Loucy (cell line): ENCODE measurements at regions not wholly inside any gene's neighbourhood (a gene's known extent, or its start where the extent isn't known, plus 50 kb on each side); places are given as distances from the start of the nearest gene placed in this dataset.

Experiments
- H2AFZ ChIP-seq: fragments of 200-600 bp; sonication (generic); 2 replicates; pipeline ENCODE4 v1.6.0; 2016; ENCODE audit warnings: antibody characterized with exemption, mild to moderate bottlenecking, low read length, moderate library complexity
- H3F3A ChIP-seq: fragments of 200-600 bp; 2 replicates; pipeline ENCODE4 v1.6.0; 2016; ENCODE audit warnings: antibody characterized with exemption, low read depth, mild to moderate bottlenecking
- H3K27me3 ChIP-seq: fragments of 200-600 bp; sonication (generic); 2 replicates; pipeline ENCODE4 v1.6.1; 2014; ENCODE audit warnings: low read length, mild to moderate bottlenecking; ENCODE audit not compliant: insufficient read depth, poor library complexity, severe bottlenecking
- H3K36me3 ChIP-seq: fragments of 200-600 bp; sonication (generic); 2 replicates; pipeline ENCODE4 v1.6.1; 2016; ENCODE audit warnings: low read length; ENCODE audit not compliant: insufficient read depth
- H3K4me1 ChIP-seq: fragments of 200-600 bp; sonication (generic); 2 replicates; pipeline ENCODE4 v1.5.1; 2014; ENCODE audit warnings: low read length, mild to moderate bottlenecking; ENCODE audit not compliant: insufficient read depth, poor library complexity, severe bottlenecking
- H3K4me2 ChIP-seq: fragments of 200-600 bp; sonication (generic); 2 replicates; pipeline ENCODE4 v1.6.0; 2014; ENCODE audit warnings: antibody characterized with exemption, low read length, low read depth, mild to moderate bottlenecking; ENCODE audit not compliant: poor library complexity, severe bottlenecking
- H3K4me3 ChIP-seq: fragments of 200-600 bp; sonication (generic); 2 replicates; pipeline ENCODE4 v1.5.1; 2014; ENCODE audit warnings: low read length, mild to moderate bottlenecking, mixed read lengths; ENCODE audit not compliant: poor library complexity, severe bottlenecking
- H3K79me2 ChIP-seq: fragments of 200-600 bp; sonication (generic); 2 replicates; pipeline ENCODE4 v1.6.1; 2014; ENCODE audit warnings: low read length; ENCODE audit not compliant: insufficient read depth
- H3K9ac ChIP-seq: fragments of 200-600 bp; sonication (generic); 2 replicates; pipeline ENCODE4 v1.6.0; 2014; ENCODE audit warnings: mild to moderate bottlenecking, low read depth, low read length, moderate library complexity; ENCODE audit not compliant: poor library complexity, severe bottlenecking
- H3K9me2 ChIP-seq: fragments of 200-600 bp; sonication (generic); replicated peaks from 2 replicates; pipeline ENCODE4 v1.6.1; 2016; ENCODE audit warnings: low read depth, low read length, mixed read lengths
- H3K9me3 ChIP-seq: fragments of 200-600 bp; sonication (generic); 2 replicates; pipeline ENCODE4 v1.6.1; 2014; ENCODE audit warnings: mild to moderate bottlenecking, antibody characterized with exemption, low read length, low read depth; ENCODE audit not compliant: insufficient read depth
- H4K20me1 ChIP-seq: fragments of 200-600 bp; sonication (generic); 2 replicates; pipeline ENCODE4 v1.6.0; 2014; ENCODE audit warnings: antibody characterized with exemption, low read length, mild to moderate bottlenecking; ENCODE audit not compliant: insufficient read depth, poor library complexity, severe bottlenecking
- EZH2phosphoT487 ChIP-seq: fragments of 200-600 bp; IDR thresholded peaks from 2 replicates; pipeline ENCODE4 v1.6.1; 2018; ENCODE audit warnings: antibody characterized with exemption, mild to moderate bottlenecking, moderate library complexity, borderline replicate concordance
- TF ChIP-seq, protein P1 (sequence below): fragments of 200-600 bp; sonication (generic); conservative IDR thresholded peaks from 2 replicates; pipeline ENCODE4 v1.5.1; 2014; ENCODE audit warnings: mild to moderate bottlenecking, antibody characterized with exemption, low read length

DNA sequence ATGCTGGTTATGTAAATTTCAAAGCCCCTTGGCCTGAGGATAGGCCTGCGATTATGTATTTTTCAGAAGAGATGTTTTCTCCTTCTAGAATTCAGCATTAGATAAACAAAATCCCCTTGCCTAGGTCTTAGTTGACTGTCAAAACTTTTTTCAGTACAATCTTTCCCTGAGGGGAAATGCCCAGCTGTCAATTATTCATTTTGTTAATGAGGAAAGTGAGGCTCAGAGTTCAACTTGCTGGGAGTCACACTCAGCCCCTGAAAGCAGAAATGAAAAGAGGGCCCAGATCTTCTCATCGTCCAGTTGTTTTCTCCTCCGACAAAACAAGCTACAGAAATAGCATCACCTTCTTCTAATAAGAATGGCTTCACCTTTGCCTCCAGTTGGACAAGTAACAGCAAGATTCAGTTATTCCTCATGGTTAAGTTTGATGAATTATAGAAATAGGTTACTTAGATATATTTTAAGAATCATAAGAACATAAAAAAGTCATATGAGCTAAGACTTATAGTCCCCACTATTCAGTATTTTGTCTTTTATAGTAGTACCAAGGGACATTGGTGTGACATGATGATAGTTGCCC lies 627.1 kb upstream of the WWC1 start:
- H2AFZ ChIP-seq = no peak overlapping the region
- no peaks in the 10 kb centered on the region for H3F3A ChIP-seq
- no peaks in the 10 kb centered on the region for H3K79me2 ChIP-seq
- TF ChIP-seq EZH2phosphoT487 = no peak
- TF ChIP-seq, protein P1, sequence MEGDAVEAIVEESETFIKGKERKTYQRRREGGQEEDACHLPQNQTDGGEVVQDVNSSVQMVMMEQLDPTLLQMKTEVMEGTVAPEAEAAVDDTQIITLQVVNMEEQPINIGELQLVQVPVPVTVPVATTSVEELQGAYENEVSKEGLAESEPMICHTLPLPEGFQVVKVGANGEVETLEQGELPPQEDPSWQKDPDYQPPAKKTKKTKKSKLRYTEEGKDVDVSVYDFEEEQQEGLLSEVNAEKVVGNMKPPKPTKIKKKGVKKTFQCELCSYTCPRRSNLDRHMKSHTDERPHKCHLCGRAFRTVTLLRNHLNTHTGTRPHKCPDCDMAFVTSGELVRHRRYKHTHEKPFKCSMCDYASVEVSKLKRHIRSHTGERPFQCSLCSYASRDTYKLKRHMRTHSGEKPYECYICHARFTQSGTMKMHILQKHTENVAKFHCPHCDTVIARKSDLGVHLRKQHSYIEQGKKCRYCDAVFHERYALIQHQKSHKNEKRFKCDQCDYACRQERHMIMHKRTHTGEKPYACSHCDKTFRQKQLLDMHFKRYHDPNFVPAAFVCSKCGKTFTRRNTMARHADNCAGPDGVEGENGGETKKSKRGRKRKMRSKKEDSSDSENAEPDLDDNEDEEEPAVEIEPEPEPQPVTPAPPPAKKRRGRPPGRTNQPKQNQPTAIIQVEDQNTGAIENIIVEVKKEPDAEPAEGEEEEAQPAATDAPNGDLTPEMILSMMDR = no peak
- no peaks in the 10 kb centered on the region for H3K4me1 ChIP-seq
- H3K4me2 ChIP-seq = no peak overlapping the region
- no peak overlapping the region for H3K9ac ChIP-seq
- H3K27me3 ChIP-seq = no peaks in the 10 kb centered on the region
- H3K36me3 ChIP-seq = no peaks in the 10 kb centered on the region
- H3K9me2 ChIP-seq = no peaks in the 10 kb centered on the region
- H3K9me3 ChIP-seq = no peaks in the 10 kb centered on the region
- no peak overlapping the region for H3K4me3 ChIP-seq
- H4K20me1 ChIP-seq = no peaks in the 10 kb centered on the region

DNA sequence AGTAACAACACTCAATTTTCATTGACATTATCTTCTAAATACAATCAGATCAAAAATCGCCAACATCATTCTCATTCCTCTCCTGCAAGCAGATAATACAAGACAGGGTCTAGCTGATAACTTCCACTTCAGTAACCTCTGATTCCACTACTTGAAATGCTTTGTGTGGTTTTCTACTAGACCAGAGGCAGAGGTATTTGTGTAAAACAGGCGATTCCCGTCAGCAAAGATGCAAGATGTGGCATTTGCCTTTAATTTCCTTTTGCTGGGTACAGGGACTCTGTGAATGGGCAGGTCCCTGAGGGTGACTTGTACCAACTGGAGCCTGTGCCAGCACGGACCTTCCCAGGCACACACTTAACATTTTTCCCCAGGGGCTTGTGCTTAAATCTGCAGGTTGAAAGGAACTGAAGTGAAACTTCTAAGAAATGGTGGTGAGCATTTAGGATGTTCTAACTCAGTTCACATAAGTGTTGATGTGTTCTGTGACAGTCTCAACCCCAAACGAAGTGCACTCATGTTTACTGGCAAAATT lies 625.5 kb upstream of the WWC1 start:
- Histone ChIP-seq H3K27me3 (no peaks in the 10 kb centered on the region), H3K9me2 (no peaks in the 10 kb centered on the region), H3F3A (no peaks in the 10 kb centered on the region), H2AFZ (no peak overlapping the region), H3K4me1 (no peaks in the 10 kb centered on the region), H3K9me3 (no peaks in the 10 kb centered on the region), H4K20me1 (no peaks in the 10 kb centered on the region), H3K9ac (no peak overlapping the region), H3K4me2 (no peak overlapping the region), H3K79me2 (no peaks in the 10 kb centered on the region), H3K36me3 (no peaks in the 10 kb centered on the region), H3K4me3 (no peak overlapping the region)
- TF ChIP-seq, protein P1 = no peak
- no peak for TF ChIP-seq EZH2phosphoT487

DNA sequence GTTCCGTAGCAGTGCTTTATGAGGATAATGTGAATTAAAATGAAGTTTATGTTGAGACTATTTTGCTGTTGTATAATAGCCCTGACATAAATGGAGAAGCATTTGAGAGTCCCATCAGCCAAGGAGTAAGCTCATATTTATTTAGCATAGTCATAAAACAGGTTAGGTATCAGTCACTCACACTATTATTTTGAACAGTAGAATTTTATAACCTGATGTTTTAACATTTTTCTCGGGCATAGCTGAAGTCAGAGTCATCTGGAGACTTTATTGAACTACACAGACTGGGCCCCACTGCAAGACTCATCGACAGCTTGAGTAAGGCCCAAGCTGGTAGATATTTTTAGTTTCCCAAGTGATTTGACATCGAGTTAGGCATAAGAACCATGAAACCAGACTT lies 620.3 kb upstream of the WWC1 start:
- Histone ChIP-seq H3K4me1 (no peaks in the 10 kb centered on the region), H3K27me3 (no peaks in the 10 kb centered on the region), H2AFZ (no peak overlapping the region), H3K36me3 (no peaks in the 10 kb centered on the region), H3K79me2 (no peaks in the 10 kb centered on the region), H3K4me3 (no peak overlapping the region), H3K4me2 (no peak overlapping the region), H3K9ac (no peak overlapping the region), H3K9me2 (no peaks in the 10 kb centered on the region), H3F3A (no peaks in the 10 kb centered on the region), H3K9me3 (no peaks in the 10 kb centered on the region), H4K20me1 (no peaks in the 10 kb centered on the region)
- TF ChIP-seq, protein P1 = no peak
- TF ChIP-seq EZH2phosphoT487 = no peak
